Breast epithelium (tissue), 3 donors: ENCODE measurements at regions not wholly inside any gene's neighbourhood (a gene's known extent, or its start where the extent isn't known, plus 50 kb on each side); places are given as distances from the start of the nearest gene placed in this dataset.

Experiments
- CTCF ChIP-seq, 3 donors: fragments of 450-650 bp; IDR thresholded peaks; one replicate each; pipeline ENCODE4 v1.5.1; 2016 to 2017; ENCODE audit warnings: antibody characterized with exemption in 3 of 3, mild to moderate bottlenecking in 3 of 3, moderate library complexity in 3 of 3
- POLR2A ChIP-seq: fragments of 450-650 bp; IDR thresholded peaks from one replicate; pipeline ENCODE4 v1.6.1; 2016; ENCODE audit warnings: antibody characterized with exemption, mild to moderate bottlenecking, moderate library complexity
- POLR2AphosphoS5 ChIP-seq, 3 donors: sonication (generic); formaldehyde crosslinking; IDR thresholded peaks; one replicate each; pipeline ENCODE4 v1.6.1; 2017; ENCODE audit warnings: antibody characterized with exemption in 3 of 3

DNA sequence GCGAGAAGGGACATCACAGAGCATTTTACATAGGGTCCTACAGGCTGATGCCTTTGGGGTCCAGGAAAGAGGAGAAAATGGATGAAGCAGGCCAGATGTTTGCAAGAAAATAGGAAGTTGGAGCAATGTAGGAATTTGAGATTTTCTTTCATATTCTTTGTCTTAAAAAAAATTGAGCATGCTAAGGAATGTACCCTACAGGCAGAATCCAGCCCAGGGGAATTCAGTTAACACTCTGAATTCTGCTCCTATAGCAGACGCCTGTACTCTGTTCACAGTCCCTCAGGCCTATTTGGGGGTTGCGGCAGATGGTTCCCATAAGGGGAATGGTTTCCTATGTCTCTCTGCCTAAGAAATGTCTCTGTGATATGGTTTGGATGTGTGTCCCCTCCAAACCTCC lies 393.7 kb upstream of the C16orf82 start:
- TF ChIP-seq CTCF (IDR thresholded peaks at IDR 0.05), result no peak
- no peak for TF ChIP-seq POLR2AphosphoS5 (IDR thresholded peaks at IDR 0.05)
- TF ChIP-seq POLR2A, result no peak
